Right lobe of liver (tissue), 6 donors: ENCODE measurements at regions not wholly inside any gene's neighbourhood (a gene's known extent, or its start where the extent isn't known, plus 50 kb on each side); places are given as distances from the start of the nearest gene placed in this dataset.
A peak's percentile ranks its signal among the peaks of the same experiment; 100 is the strongest.
"Not testable (repeated sequence)": the region's sequence is repeated elsewhere in the genome, so short reads cannot be mapped to it uniquely, and the experiment has no call there.

Experiments used
- ATAC-seq, 4 donors: fragments of 200-7000 bp; cut with Tn5 transposase; one replicate each; pipeline ENCODE4 v1.9.1; 2020; ENCODE audit warnings: mild to moderate bottlenecking in 4 of 4, moderate library complexity in 4 of 4
- DNase-seq, 3 donors: peaks; one replicate each; pipeline ENCODE4 v3.0.0-alpha.2; 2020
- H3K27ac ChIP-seq, 3 donors: fragments of 200-600 bp; one replicate each; pipeline ENCODE4 v1.8.0; 2022
- H3K27me3 ChIP-seq, 2 donors: fragments of 200-600 bp; one replicate each; pipeline ENCODE4 v1.8.0; 2022
- H3K36me3 ChIP-seq, 4 donors: fragments of 200-600 bp; sonication (generic) in 1 of 4; one replicate each; pipeline versions ENCODE4 v1.5.1 to v1.8.0; 2017 to 2022; ENCODE audit warnings: control low read depth in 1 of 4
- H3K4me1 ChIP-seq, 4 donors: fragments of 200-600 bp; sonication (generic) in 1 of 4; one replicate each; pipeline versions ENCODE4 v1.5.1 to v1.8.0; 2017 to 2022; ENCODE audit warnings: control low read depth in 1 of 4
- H3K4me3 ChIP-seq, 3 donors: fragments of 200-600 bp; one replicate each; pipeline ENCODE4 v1.8.0; 2022
- H3K9me3 ChIP-seq, 4 donors: fragments of 200-600 bp; sonication (generic) in 1 of 4; one replicate each; pipeline versions ENCODE4 v1.5.1 to v1.8.0; 2017 to 2022; ENCODE audit warnings: control low read depth in 1 of 4
- POLR2A ChIP-seq: fragments of 450-650 bp; IDR thresholded peaks from one replicate; pipeline ENCODE4 v1.6.1; 2017; ENCODE audit warnings: antibody characterized with exemption, mild to moderate bottlenecking
- WGBS: methylation state at CpG from one replicate; pipeline ENCODE4 v1.1.6; 2018; ENCODE audit warnings: low coverage, low lambda C conversion rate; ENCODE audit not compliant: insufficient coverage; ENCODE audit errors: missing lambda C conversion rate; 5-methylcytosine and 5-hydroxymethylcytosine counted together
- intact Hi-C, 2 donors: fragments of 100-400 bp; cut with DNase I; formaldehyde crosslinking; loops; one replicate each; pipeline versions ENCODE4 v1.11.2 to v1.14.1; 2022
- TF ChIP-seq, protein P1 (sequence below), 4 donors: fragments of 200-600 bp in 3 of 4; fragments of 450-650 bp in 1 of 4; IDR thresholded peaks; one replicate each; pipeline versions ENCODE4 v1.5.1 to v1.8.0; 2016 to 2022; ENCODE audit warnings: antibody characterized with exemption in 4 of 4, mild to moderate bottlenecking in 2 of 4
- donor health status: DM: no; HTN: yes; CAD: no.
- donor health status: DM: no; HTN: no; CAD: no.
- donor health status: DM: no; HTN: no; CAD: no.
- donor health status: DM: no; HTN: yes; CAD: no.
- donor health status: DM: no; HTN: yes; CAD: no.

DNA sequence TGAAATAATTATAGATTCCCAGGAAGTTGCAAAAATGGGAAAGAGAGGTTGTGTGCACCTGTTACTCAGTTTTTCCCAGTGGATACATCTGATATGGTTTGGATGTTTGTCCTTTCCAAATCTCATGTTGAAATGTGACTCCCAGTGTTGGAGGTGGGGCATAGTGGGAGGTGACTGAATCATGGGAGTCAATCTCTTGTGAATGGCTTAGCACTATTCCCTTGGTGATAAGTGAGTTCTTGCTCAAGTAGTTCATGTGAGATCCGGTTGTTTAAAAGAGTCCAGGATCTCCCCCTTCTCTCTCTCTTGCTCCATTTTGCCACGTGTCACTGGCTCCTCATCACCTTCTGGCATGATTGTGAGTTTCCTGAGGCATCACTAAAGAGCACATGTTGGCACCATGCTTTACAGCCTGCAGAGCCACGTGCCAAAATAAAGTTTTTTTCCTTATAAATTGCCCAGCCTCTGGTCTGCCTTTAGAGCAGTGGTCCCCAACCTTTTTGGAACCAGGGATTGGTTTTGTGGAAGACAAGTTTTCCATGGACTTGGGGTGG is 149.2 kb downstream of the RAMP3 start:
- ATAC-seq (no peak), DNase-seq (no peak)
- Histone ChIP-seq H3K4me3 (no peak overlapping the region), H3K9me3 (no peaks in the 10 kb centered on the region), H3K27ac (no peak overlapping the region), H3K4me1 (no peaks in the 10 kb centered on the region), H3K36me3 (no peaks in the 10 kb centered on the region), H3K27me3 (no peaks in the 10 kb centered on the region)
- WGBS: 53% methylated on average over 3 of the region's 3 CpGs
- TF ChIP-seq POLR2A: no peak
- TF ChIP-seq, protein P1, sequence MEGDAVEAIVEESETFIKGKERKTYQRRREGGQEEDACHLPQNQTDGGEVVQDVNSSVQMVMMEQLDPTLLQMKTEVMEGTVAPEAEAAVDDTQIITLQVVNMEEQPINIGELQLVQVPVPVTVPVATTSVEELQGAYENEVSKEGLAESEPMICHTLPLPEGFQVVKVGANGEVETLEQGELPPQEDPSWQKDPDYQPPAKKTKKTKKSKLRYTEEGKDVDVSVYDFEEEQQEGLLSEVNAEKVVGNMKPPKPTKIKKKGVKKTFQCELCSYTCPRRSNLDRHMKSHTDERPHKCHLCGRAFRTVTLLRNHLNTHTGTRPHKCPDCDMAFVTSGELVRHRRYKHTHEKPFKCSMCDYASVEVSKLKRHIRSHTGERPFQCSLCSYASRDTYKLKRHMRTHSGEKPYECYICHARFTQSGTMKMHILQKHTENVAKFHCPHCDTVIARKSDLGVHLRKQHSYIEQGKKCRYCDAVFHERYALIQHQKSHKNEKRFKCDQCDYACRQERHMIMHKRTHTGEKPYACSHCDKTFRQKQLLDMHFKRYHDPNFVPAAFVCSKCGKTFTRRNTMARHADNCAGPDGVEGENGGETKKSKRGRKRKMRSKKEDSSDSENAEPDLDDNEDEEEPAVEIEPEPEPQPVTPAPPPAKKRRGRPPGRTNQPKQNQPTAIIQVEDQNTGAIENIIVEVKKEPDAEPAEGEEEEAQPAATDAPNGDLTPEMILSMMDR (IDR thresholded peaks at IDR 0.05): no peak
- intact Hi-C loops: no loop called here

DNA sequence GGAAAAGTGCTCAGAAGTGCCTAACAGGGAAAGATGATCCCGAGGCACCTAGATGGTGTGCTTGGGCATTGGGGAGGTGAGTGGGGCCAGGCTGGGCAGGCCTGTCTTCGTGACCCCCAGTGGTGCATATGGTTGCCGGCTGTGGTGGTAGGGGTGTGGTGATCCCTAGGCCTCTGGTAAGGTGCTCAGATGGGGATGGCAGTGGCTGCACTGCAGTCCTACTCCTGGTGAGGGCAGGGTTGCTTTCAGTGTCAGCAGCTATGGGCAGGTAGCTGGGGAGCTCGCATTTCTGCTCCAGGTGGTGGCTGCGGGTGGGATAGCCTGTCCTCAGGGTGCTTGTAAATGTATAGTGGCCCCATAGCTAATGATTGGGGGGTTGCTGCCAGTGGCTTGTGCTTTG is 154.0 kb downstream of the RAMP3 start:
- ATAC-seq: no peak
- no peak for TF ChIP-seq POLR2A
- TF ChIP-seq, protein P1 (IDR thresholded peaks at IDR 0.05): no peak
- Histone ChIP-seq H3K27ac (no peak overlapping the region), H3K27me3 (peaks cover 0 to 4% of the 10 kb centered on the region in 2 donors), H3K9me3 (no peaks in the 10 kb centered on the region), H3K4me1 (no peaks in the 10 kb centered on the region), H3K36me3 (no peaks in the 10 kb centered on the region), H3K4me3 (no peak overlapping the region)
- intact Hi-C loops: no loop called here
- DNase-seq: no peak
- no CpG with 5 or more reads among the region's 5 CpGs for WGBS

DNA sequence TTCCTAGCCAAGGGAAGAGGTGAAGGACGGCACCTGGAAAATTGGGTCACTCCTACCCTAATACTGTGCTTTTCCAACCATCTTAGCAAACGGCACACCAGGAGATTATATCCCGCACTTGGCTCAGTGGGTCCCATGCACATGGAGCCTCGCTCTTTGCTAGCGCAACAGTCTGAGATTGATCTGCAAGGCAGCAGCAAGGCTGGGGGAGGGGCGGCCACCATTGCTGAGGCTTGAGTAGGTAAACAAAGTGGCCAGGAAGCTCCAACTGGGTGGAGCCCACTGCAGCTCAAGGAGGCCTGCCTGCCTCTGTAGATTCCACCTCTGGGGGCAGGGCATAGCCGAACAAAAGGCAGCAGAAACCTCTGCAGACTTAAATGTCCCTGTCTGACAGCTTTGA is 157.9 kb downstream of the RAMP3 start:
- H3K4me1 ChIP-seq, H3K27ac ChIP-seq, DNase-seq, H3K27me3 ChIP-seq, intact Hi-C loops, H3K36me3 ChIP-seq, H3K9me3 ChIP-seq, ATAC-seq, H3K4me3 ChIP-seq: not testable (repeated sequence)
- WGBS: no CpG with 5 or more reads among the region's 7 CpGs

DNA sequence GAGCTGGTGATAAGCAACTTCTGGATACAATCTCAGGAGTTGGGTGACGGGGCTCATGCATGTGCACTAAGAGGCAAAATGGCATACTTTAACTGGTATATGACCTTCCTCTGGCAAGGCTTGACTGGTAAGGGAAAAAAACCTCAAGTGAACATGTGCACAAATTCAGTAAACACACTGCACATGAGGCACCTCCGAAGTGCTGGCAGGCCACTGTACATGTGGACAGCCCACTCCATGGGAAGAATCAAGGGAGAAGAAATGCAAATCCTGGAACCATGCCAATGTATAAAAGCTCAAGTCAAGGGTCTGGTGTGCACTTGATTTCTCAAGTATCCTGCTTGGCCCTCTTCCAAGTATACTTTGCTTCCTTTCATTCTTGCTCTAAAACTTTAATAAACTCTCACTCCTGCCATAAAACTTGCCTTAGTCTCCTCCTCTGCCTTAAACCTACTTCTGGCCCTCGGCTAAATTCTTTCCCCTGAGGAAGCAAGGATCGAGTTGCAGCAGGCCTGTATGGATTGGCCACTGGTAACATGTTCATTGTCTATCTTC is 167.2 kb downstream of the RAMP3 start:
- Histone ChIP-seq H3K4me1 (no peaks in the 10 kb centered on the region), H3K27ac (no peak overlapping the region), H3K4me3 (no peak overlapping the region), H3K9me3 (no peaks in the 10 kb centered on the region), H3K27me3 (no peaks in the 10 kb centered on the region), H3K36me3 (no peaks in the 10 kb centered on the region)
- no peak for DNase-seq
- no peak for ATAC-seq
- intact Hi-C loops: no loop called here
- 67% methylated on average over 4 of the region's 4 CpGs for WGBS
- TF ChIP-seq, protein P1 (IDR thresholded peaks at IDR 0.05): no peak

DNA sequence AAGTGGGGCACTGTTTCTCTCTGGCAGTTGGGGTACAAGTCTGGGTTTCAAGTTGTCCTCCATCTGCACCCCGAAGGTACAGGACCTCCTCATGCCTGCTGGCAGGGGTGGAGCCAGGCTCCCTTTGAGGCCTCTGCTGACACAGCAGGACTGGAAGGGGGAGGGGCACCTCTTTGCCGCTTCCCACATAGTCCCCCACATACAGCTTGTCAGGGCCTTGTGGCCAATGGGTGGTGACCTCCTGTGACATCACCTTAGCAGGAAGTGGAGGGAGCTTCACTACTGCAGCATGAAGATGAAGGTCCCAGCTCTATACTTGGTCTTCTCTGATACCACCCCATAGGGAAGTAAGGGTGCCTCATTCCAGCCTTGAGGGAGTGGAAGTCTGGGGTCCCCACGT is 167.8 kb downstream of the RAMP3 start:
- no peak overlapping the region for H3K27ac ChIP-seq
- H3K9me3 ChIP-seq: no peaks in the 10 kb centered on the region
- WGBS: 66% methylated on average over 2 of the region's 3 CpGs
- TF ChIP-seq POLR2A: no peak
- TF ChIP-seq, protein P1 (IDR thresholded peaks at IDR 0.05): no peak
- H3K27me3 ChIP-seq: no peaks in the 10 kb centered on the region
- H3K4me3 ChIP-seq: no peak overlapping the region
- intact Hi-C loops: no loop called here
- DNase-seq (no peak), ATAC-seq (peak in 1 of 4 donors; percentile 39)
- H3K4me1 ChIP-seq: no peaks in the 10 kb centered on the region
- H3K36me3 ChIP-seq: no peaks in the 10 kb centered on the region
